GM12873 (cell line): ENCODE measurements at regions not wholly inside any gene's neighbourhood (a gene's known extent, or its start where the extent isn't known, plus 50 kb on each side); places are given as distances from the start of the nearest gene placed in this dataset.

Source experiments
- TF ChIP-seq, protein P1 (sequence below): IDR thresholded peaks from 2 replicates; pipeline ENCODE4 v1.5.1; 2012; ENCODE audit warnings: low read depth, mild to moderate bottlenecking, moderate library complexity, low read length, control low read depth; ENCODE audit not compliant: insufficient read depth; ENCODE audit errors: missing control alignments

DNA sequence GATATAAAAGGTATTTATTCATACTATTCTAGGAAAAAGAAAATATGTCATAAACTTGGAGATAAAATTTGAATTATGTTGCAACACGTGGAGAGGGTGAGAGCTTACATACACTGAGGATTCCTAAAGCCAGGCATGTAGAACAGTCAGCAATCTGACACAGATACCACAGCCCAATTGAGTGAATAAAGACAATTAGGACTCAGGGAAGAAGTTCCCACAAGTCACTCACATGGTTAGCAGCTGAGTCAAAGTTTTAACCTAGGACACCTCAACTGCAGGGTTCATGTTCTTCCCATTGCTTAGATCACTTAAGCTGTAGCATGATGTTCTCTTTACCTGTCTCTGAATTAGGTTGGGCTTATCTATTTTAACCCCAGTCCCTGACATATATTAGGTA, 189.5 kb downstream of the CMPK2 start:
- TF ChIP-seq, protein P1, sequence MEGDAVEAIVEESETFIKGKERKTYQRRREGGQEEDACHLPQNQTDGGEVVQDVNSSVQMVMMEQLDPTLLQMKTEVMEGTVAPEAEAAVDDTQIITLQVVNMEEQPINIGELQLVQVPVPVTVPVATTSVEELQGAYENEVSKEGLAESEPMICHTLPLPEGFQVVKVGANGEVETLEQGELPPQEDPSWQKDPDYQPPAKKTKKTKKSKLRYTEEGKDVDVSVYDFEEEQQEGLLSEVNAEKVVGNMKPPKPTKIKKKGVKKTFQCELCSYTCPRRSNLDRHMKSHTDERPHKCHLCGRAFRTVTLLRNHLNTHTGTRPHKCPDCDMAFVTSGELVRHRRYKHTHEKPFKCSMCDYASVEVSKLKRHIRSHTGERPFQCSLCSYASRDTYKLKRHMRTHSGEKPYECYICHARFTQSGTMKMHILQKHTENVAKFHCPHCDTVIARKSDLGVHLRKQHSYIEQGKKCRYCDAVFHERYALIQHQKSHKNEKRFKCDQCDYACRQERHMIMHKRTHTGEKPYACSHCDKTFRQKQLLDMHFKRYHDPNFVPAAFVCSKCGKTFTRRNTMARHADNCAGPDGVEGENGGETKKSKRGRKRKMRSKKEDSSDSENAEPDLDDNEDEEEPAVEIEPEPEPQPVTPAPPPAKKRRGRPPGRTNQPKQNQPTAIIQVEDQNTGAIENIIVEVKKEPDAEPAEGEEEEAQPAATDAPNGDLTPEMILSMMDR, result no peak

DNA sequence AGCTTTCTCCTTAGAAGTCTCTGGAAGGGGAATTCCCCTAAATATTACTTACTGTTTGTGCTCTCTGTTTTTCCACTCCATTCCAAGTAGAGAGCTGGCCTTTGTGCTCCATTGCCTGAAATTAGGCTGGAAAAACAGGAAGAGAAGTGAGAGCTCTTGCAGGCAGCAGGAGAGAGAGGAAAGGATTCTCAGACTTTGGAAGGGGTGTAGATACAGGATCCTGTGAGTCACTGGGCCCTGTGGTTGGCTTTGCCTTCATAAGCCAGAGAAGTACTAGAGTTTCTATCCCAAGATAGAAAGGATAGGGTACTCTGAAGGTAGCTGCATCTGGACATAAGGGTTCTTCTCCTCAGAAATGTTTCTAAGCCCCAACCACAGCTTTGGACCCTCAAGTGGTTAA, 188.9 kb downstream of the CMPK2 start:
- TF ChIP-seq, protein P1, result no peak

DNA sequence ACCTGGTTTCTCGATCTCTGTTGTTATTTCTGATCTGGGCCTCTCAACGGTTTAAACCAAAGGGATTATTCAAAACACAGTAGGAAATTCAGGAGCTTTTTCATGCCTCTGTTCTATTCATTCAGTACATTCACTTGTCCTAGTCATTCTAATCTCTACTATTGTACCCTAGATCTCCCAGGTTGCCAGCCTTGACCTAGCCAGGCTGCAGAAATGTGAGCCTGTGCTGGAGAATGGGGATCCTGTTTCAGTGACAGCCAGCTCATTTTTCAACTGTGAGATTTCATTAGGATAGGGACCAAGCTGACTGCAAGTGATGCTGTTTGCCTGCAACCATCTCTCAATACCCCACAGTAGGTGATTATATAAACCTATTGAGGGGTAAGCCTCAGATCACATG, 186.2 kb downstream of the CMPK2 start:
- TF ChIP-seq, protein P1, result no peak

DNA sequence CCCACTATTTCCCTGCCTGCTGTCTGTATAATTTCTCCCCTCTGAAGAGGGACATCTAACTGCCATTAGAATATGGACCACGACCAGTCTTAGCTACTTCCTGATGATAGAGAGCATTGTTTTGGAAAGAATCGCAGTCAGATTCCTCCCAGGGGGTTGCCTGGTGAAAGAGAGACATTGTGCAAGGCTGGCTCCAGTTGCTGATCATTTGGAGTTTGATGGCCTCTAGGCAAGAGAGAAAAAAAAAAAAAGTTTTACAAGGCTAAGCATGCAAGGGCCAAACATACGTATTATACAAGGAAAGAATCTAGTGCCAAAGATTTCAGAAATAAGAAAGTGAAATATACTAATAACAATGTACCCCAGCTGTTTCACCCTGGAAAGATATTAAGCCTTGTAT, 182.2 kb downstream of the CMPK2 start:
- TF ChIP-seq, protein P1, result no peak

DNA sequence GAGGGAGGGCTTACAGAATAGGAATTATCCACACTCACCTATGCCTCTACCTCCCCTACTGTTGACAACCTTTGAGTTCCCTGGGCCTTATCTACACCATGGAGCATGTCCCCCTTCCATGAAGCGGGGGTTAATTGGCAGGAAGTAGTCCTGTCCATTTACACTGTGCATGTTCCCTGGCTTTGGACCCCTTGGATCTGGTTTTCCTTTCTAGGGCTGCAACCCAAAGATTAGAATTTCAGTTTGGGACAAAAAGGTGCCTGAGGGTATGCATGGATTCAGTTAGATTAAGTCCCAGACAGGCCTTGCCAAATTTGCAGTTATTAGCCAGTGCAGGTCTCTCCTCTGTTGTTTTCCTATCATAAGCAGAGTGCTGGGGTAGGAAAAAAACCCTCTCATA, 180.3 kb downstream of the CMPK2 start:
- TF ChIP-seq, protein P1, result no peak

DNA sequence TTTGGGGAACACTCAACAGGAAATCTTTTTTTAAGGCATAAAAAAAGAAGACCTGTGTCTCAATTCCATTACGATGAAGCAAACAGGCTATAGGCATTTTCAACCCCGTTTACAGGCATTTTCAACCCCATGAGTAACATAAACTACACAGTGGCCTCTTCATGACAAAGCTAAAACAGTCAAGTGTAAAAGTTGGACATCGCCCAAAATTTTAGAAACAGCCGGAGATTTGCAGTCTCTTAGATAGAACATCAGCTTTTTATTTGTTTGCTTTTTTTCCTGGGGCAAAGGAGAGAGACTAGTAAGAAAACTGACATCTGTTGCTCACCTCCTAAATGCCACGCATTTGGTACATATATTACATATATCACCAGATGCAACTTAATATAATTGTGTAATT, 173.7 kb downstream of the CMPK2 start:
- TF ChIP-seq, protein P1, result no peak

DNA sequence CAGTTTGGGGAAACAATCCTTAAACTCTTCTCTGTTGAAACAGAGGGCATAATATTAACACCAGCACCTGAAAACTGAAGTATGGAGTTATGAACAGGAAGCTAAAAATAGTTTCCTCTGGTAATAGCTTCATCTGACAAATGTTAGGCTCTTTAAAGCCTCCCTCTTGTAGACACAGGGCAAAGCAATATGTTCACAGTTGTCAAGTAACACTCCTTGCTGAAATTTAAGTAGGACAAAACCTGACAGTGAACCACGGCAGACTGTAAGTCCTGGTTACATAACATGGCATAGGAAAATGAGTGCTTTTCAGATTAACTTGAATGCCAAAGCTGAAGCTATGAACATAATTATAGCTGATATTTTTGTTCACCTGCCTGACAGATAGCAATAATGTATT, 172.9 kb downstream of the CMPK2 start:
- TF ChIP-seq, protein P1, result no peak

DNA sequence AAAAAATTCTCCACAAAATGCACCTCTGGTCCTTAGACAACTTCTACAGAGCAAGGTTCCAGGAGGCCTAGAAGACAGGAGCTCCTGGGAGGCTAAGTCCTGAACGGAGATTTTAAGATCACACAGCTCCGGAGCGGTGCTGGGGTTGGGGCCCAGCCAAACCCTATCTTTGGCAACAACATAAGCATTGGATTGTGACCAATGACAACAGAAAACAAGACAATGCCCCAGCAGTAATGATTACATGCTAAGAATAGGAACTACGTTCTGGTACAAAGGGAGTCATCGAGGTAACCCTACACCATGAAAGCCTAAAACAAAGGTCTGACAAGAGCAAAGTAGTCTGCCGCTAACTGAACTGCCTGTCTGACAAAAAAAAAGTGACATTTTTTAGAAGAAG, 171.2 kb downstream of the CMPK2 start:
- TF ChIP-seq, protein P1, result no peak
